Lower leg skin (tissue), 3 donors: ENCODE measurements at regions not wholly inside any gene's neighbourhood (a gene's known extent, or its start where the extent isn't known, plus 50 kb on each side); places are given as distances from the start of the nearest gene placed in this dataset.

Experiments used
- CTCF ChIP-seq, 3 donors: fragments of 450-650 bp; IDR thresholded peaks; one replicate each; pipeline ENCODE4 v1.5.1; 2016; ENCODE audit warnings: antibody characterized with exemption in 3 of 3, mild to moderate bottlenecking in 3 of 3, moderate library complexity in 2 of 3
- POLR2A ChIP-seq, 2 donors: fragments of 450-650 bp; IDR thresholded peaks; one replicate each; pipeline ENCODE4 v1.6.1; 2016 to 2017; ENCODE audit warnings: antibody characterized with exemption in 2 of 2, mild to moderate bottlenecking in 1 of 2, moderate library complexity in 1 of 2

- no peak for TF ChIP-seq CTCF (IDR thresholded peaks at IDR 0.05)
- TF ChIP-seq POLR2A (IDR thresholded peaks at IDR 0.05), result no peak
Observed at GRCh38 chr14:99066378-99066777, 205.6 kb downstream of the BCL11B start.
